ENCODE measurements at regions not wholly inside any gene's neighbourhood (a gene's known extent, or its start where the extent isn't known, plus 50 kb on each side); places are given as distances from the start of the nearest gene placed in this dataset.

- no peak for TF ChIP-seq SUZ12 (IDR thresholded peaks at IDR 0.05; ENCODE audit: extremely low read depth, insufficient read depth, insufficient read length)
- no peak for TF ChIP-seq YY1 (IDR thresholded peaks at IDR 0.05; ENCODE audit: insufficient read depth, insufficient read length)
- no peak for TF ChIP-seq ZNF274 (IDR thresholded peaks at IDR 0.05; ENCODE audit: low read depth, low read length)
These were observed 151.3 kb upstream of the APCDD1 start for GRCh38 chr18:10303171-10303570.
